ENCODE measurements at regions not wholly inside any gene's neighbourhood (a gene's known extent, or its start where the extent isn't known, plus 50 kb on each side); places are given as distances from the start of the nearest gene placed in this dataset.

- ChIA-PET POLR2A (no interaction called here), CTCF (no interaction called here)
- dilution Hi-C loops (cut with MboI; ENCODE audit: extremely low pct_ligation_motif_present, low sequenced_read_pairs) (no loop called here), intact Hi-C loops (cut with micrococcal nuclease) (no loop called here)
- H3K27me3 ChIP-seq (ENCODE audit: control insufficient read depth in 2 of 2, insufficient read depth in 2 of 2, low read length in 2 of 2): no peaks in the 10 kb centered on the region
- no peak overlapping the region for H2AFZ ChIP-seq (ENCODE audit: low read depth, low read length)
- H3K4me2 ChIP-seq (ENCODE audit: insufficient read depth, low read length): no peak overlapping the region
- no peaks in the 10 kb centered on the region for H3K79me2 ChIP-seq (ENCODE audit: control insufficient read depth, insufficient read depth, low read length)
- H3K9me1 ChIP-seq (replicated peaks; ENCODE audit: control insufficient read depth, extremely low read depth, insufficient read depth, low read length): no peaks in the 10 kb centered on the region
- no peaks in the 10 kb centered on the region for H3K36me3 ChIP-seq (ENCODE audit: control insufficient read depth in 2 of 2, extremely low read depth in 1 of 2, insufficient read depth in 2 of 2, low read length in 2 of 2)
- H3K27ac ChIP-seq (ENCODE audit: insufficient read depth, low read depth, low read length): no peak overlapping the region
- DNase-seq (ENCODE audit: low read depth, low spot score) (no peak), FAIRE-seq (no peak)
- H3K9me3 ChIP-seq (replicated peaks; ENCODE audit: control insufficient read depth, insufficient read depth, low read length): no peaks in the 10 kb centered on the region
- no peak for TF ChIP-seq FOS (IDR thresholded peaks at IDR 0.05; ENCODE audit: borderline replicate concordance, insufficient read depth, low read length)
- TF ChIP-seq CTCF (IDR thresholded peaks at IDR 0.05; ENCODE audit: extremely low read depth in 1 of 2, insufficient read depth in 1 of 2, low read depth in 1 of 2, low read length in 2 of 2): no peak
- no peak for TF ChIP-seq POLR2AphosphoS5 (IDR thresholded peaks at IDR 0.05; ENCODE audit: insufficient read depth, low read depth, low read length)
- TF ChIP-seq MYC (IDR thresholded peaks at IDR 0.05; ENCODE audit: low read depth, low read length): no peak
- no peak for TF ChIP-seq GATA2 (IDR thresholded peaks at IDR 0.05; ENCODE audit: insufficient read depth, insufficient read length, low read depth, low read length)
- no peak for TF ChIP-seq POLR2A (IDR thresholded peaks at IDR 0.05; ENCODE audit: low read depth, low read length)
- no peak for TF ChIP-seq JUN (IDR thresholded peaks at IDR 0.05; ENCODE audit: borderline replicate concordance, insufficient read depth, insufficient read length, low read depth)
- TF ChIP-seq MAX (IDR thresholded peaks at IDR 0.05; ENCODE audit: insufficient read depth, insufficient read length): no peak
- H4K20me1 ChIP-seq (replicated peaks; ENCODE audit: control insufficient read depth, extremely low read depth, insufficient read depth, low read length): no peaks in the 10 kb centered on the region
- H3K4me3 ChIP-seq (replicated peaks in 1 of 3; ENCODE audit: insufficient read depth in 1 of 3, low read depth in 1 of 3, low read length in 3 of 3): no peak overlapping the region
- no peak overlapping the region for H3K9ac ChIP-seq (replicated peaks; ENCODE audit: extremely low read depth, insufficient read depth, low read length)
- BruUV-seq (replicated peaks): no TSS peak
- H3K4me1 ChIP-seq (ENCODE audit: control insufficient read depth, extremely low read depth, insufficient read depth, low read length): no peaks in the 10 kb centered on the region
Observed at GRCh38 chr6:166024252-166024651, 143.4 kb downstream of the TBXT start.

All from endothelial cell of umbilical vein (primary cell).